ENCODE measurements at regions not wholly inside any gene's neighbourhood (a gene's known extent, or its start where the extent isn't known, plus 50 kb on each side); places are given as distances from the start of the nearest gene placed in this dataset.

DNA sequence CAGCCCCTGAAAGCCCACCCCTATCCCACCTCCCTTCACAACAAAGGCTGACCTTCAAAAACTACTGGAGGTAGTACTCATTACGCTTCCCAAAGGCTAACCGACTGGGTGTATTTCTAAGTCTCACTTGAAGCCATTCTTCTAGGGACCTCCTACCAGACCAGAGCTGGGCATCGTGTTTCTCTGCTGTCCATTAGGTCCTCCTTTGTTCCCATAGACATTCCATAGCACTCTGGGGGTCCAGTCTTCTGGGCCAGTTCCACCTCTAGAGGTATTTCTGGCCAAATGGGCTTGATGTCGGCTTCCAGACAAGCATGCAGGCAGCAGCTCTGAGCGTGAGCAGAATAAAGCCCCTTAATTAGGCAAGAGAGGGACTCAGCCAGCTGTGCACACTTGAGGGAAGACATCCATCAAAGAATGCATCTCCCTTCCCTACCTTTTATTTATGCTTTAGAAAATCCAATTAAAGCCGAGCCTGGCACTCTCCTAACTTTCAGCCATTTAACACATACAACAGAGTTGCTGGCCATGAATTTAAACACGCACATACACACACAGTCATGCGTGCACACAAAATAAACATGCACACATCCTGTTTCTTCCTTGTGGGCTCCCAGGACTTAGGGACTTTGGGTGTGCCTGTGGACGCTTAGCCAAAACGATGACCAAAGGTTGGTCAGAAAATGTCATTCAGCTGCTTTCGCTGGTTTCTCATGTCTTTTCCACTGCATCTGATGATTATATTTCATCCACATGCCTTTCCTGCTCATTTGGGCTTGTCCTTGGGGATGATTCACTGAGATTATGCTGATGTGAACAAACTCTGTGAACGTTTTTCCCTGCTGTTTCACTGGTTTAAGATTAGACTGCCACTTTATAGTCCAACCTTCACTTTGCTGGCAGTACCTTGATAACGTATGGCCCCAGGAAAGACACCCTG is 362.0 kb upstream of the NFE2L3 start:
- DNase-seq (ENCODE audit: low read depth in 1 of 2, low spot score in 1 of 2): no peak

DNA sequence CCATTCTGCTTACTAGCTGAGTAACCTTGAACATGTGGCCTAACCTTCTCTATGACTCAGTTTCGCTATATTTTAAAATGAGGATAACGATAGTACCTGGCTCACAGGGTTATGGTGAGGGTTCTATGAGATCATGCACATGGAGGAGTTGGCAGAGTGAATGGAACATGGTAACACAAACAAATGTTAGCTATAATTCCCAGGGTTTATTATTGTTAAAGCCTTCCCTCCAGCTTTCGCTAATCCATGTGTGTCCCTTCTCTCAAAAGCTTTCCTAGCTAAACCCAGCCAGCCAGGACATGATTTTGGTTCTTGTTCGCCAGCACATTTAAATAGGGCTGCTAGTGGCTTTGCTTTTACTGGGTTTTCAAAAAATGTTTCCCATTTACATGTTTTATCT is 361.0 kb upstream of the NFE2L3 start:
- DNase-seq (ENCODE audit: low read depth in 1 of 2, low spot score in 1 of 2): no peak

DNA sequence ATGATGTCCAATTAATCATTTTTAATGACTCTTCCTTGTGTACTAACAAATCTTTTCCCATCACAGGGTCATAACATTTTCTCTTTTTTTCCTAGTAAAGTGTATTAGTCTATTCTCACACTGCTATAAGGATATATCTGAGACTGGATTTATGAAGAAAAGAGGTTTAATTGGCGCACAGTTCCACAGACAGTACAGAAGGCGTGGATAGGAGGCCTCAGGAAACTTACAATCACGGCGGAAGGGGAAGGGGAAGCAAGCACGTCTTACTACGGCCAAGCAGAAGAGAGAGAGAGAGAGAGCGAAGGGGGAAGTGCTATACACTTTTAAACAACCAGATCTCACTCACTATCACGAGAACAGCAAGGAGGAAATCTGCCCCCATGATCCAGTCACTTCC is 359.4 kb upstream of the NFE2L3 start:
- no peak for DNase-seq (ENCODE audit: low read depth in 1 of 2, low spot score in 1 of 2)

- no peak for DNase-seq (ENCODE audit: low read depth in 1 of 2, low spot score in 1 of 2)
Observed at GRCh38 chr7:25795824-25796235, 356.2 kb upstream of the NFE2L3 start.

DNA sequence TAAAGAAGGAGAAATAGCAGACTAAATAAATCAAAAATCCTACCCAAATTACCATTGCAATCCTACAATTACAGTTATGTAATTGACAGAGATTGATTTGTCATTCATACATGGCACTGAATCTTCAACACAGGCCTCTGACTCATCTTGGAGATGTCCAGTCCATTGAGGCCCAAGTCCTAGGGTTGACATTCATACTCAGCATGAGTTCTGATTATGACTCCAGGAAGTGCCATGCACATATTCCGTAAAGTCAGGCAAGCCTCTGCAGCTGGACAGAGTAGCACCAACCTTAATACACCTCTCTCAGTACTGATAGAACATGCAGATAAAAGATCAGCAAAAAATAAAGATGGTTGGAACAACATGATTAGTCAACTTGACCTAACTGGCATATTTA is 353.7 kb upstream of the NFE2L3 start:
- DNase-seq (ENCODE audit: low read depth in 1 of 2, low spot score in 1 of 2): no peak

- no peak for DNase-seq (ENCODE audit: low read depth in 1 of 2, low spot score in 1 of 2)
Observed at GRCh38 chr7:25801214-25801613, 350.8 kb upstream of the NFE2L3 start.

DNA sequence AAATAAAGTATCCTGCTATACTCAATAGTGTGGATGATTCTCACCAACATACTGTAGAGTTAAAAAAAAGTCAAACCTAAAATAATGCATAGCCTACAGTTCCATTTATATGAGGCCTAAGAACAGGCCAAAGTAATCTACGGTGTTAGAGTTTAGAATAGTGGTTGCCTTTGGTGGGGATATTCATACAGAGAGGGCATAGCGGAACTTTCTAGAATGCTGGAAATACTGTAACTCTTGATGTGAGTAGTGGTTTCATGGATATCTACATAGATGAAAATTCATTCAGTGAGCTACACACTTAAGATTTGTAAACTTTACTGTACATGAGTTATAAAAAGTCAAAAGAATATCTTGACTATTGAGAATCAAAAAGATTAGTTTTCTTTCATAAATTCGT is 349.9 kb upstream of the NFE2L3 start:
- DNase-seq (ENCODE audit: low read depth in 1 of 2, low spot score in 1 of 2): no peak

DNA sequence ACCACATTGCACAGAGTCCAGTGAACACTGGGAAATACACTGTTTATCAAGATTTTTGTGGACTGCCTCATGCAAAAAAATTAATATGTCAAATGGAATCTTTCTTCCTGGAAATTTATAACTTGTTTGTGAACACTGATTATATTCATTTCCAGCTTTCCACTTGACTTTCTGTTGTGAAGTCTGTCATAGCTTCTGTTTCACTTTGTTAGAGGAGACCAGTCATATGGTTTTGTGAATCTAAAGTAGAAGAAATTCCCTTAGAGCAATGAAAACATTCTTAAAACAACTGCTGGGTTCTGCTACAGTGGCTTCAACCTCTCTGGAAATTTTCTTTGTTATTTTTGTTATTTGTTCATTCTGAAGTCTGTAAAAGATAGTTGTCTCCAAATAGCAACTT is 349.5 kb upstream of the NFE2L3 start:
- no peak for DNase-seq (ENCODE audit: low read depth in 1 of 2, low spot score in 1 of 2)

DNA sequence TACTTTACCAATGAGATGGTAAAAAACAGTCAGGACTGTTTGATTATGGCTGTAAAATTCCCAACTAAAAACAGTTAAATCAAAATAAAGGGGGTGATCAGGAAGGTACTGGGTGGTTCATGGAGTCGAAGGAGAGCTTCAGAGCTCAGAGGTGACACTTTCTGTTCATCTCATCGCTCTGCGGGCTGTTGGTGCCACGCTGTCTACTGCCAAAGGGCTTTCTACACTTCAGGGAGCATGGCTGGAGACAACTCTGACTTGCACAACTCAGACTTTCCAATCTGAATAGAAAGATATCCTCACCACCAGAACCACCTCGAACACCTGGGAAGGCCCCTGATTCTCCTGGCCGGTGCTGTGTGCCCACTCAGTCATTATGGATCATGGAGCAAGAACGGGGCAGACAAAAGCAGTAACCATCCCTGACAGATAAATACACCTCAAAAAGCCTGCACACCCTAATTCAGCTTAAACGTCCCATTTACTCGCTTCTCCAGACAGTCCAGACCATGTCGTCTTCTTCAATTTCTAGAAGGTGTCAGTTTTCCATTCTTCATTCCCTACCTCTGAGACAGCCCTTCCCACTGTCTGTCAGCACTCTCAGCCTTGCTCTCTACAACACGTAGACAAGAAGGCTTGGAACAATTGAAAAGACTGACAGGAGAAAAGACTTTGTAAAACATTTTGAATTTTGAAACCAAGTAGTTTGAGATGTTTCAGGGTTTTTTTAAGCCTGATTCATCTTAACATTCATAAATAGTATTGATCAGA is 348.7 kb upstream of the NFE2L3 start:
- DNase-seq (ENCODE audit: low read depth in 1 of 2, low spot score in 1 of 2): no peak

GRCh38 chr7:25804154-25804553 is 347.8 kb upstream of the NFE2L3 start:
- no peak for DNase-seq (ENCODE audit: low read depth in 1 of 2, low spot score in 1 of 2)

DNA sequence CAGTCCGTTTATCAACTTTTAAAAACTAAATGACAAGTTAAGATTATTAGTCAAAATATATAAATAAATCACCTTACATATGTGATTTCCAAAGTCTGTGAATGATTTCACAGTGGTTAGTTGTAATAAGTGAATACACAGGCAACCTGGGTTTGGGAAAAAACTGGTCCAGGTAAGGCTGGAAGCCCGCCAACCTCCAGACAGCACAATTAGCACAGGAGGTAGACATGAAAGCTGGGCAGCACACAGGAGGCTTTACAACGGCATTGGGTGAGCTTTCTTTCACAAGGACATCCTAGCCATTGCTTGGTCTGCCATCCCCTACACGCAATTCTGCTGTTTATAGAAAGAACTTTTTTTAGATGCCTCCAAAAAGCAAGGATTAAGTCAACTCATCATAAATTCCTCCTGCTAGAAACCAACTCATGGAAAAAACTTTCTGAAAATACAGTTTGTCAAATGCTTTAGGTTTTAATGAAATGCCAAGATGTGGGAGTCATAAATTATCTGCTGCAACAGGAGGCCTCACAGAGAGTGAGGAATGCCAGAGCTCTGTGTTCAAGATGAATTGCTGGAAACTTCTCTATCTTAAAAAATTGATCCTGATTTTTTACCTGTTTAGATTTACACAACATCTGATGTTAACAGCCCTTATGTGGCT is 346.8 kb upstream of the NFE2L3 start:
- no peak for DNase-seq (ENCODE audit: low read depth in 1 of 2, low spot score in 1 of 2)

GRCh38 chr7:25807086-25807611 is 344.8 kb upstream of the NFE2L3 start:
- no peak for DNase-seq (ENCODE audit: low read depth in 1 of 2, low spot score in 1 of 2)

GRCh38 chr7:25809441-25809840 is 342.6 kb upstream of the NFE2L3 start:
- DNase-seq (ENCODE audit: low read depth in 1 of 2, low spot score in 1 of 2): no peak

- DNase-seq (ENCODE audit: low read depth in 1 of 2, low spot score in 1 of 2): no peak
Observed at GRCh38 chr7:25812086-25812850, 339.7 kb upstream of the NFE2L3 start.

- DNase-seq (ENCODE audit: low read depth in 1 of 2, low spot score in 1 of 2): no peak
Observed at GRCh38 chr7:25813381-25813780, 338.6 kb upstream of the NFE2L3 start.

GRCh38 chr7:25815711-25816110 is 336.3 kb upstream of the NFE2L3 start:
- no peak for DNase-seq (ENCODE audit: low read depth in 1 of 2, low spot score in 1 of 2)

DNA sequence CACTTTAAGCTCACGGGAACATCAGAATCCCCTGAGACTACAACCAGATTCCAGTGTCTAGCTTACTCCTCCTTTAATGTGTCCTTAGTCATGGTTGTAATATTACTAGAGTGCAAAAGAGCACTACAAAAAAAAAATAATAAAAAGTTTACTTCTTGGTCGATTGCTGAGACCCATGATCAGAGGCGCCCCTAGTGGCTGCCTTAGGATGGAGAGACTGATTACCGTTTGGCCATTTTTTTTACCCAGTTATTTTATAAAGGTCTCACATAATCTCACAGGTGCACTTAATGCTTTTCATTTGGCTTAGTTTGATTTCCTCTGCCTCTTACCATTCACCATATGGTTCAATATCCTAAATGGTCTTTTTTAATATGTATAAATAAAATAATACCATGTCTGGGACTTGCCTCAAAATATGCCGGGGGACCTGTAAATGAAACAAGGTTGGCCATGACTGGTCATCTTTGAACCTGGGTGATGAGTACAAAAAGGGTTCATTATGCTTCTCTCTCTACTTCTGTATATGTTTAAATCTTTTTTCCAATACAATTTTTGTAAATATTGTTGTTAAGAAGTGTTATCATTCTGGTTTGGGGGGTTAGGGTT is 331.5 kb upstream of the NFE2L3 start:
- no peak for DNase-seq (ENCODE audit: low read depth in 1 of 2, low spot score in 1 of 2)

DNA sequence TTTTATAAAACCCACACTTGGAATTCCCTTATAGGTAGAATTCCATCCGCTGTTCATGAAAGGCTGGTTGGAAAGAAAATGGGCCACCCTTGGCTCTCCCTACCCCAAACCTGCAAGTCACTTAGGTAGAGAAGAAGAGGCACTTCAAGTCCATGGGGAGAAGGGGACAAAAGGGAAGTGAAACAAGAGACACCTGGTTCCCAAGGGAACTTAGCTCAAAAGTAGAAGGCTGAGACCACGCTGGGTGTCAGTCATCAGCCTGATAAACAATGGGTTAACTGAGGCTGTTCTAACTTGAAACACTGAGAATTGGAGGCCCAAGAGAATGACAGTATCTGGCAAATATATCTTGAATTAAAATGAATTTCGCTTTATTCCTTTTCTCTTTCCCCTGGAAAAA is 330.8 kb upstream of the NFE2L3 start:
- no peak for DNase-seq (ENCODE audit: low read depth in 1 of 2, low spot score in 1 of 2)

- no peak for DNase-seq (ENCODE audit: low read depth in 1 of 2, low spot score in 1 of 2)
Observed at GRCh38 chr7:25822823-25823222, 329.2 kb upstream of the NFE2L3 start.

DNA sequence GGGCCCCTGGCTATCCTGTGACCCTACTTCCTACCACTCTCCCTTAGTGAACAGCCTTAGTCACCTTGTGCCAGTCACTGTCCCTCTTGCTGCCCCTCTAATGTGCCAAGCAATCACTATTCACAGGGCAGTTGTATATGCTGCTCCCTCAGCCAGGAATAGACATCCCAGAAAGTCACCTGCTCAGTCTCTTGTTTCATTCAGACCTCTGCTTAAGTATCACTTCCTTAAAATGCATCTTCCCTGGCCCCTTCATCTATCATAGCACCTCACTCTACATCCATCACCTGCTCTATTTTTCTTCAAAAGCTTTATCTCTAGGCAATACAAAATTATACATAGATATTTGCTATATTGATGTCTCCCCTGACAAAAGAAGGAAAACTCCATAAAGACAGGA is 328.4 kb upstream of the NFE2L3 start:
- no peak for DNase-seq (ENCODE audit: low read depth in 1 of 2, low spot score in 1 of 2)

Data from activated T-helper 1 cell treated with anti-CD3 and anti-CD28 coated beads, Interleukin-2, amount 50 U/mL, for 16 hours (primary cell).